GM13977 (cell line): ENCODE measurements at regions not wholly inside any gene's neighbourhood (a gene's known extent, or its start where the extent isn't known, plus 50 kb on each side); places are given as distances from the start of the nearest gene placed in this dataset.

Experiments
- DNase-seq: peaks from one replicate; pipeline ENCODE4 v3.0.0; 2012; ENCODE audit warnings: low spot score
- in situ Hi-C: fragments of 300-500 bp; cut with MboI; formaldehyde crosslinking; loops from one replicate; pipeline ENCODE4 v1.12.0; 2022; ENCODE audit warnings: low sequenced_read_pairs, low pct_unique_long_range_greater_than_20kb, mixed read lengths, inconsistent platforms; ENCODE audit not compliant: unreplicated experiment
- TF ChIP-seq, protein P1 (sequence below): IDR thresholded peaks from 2 replicates; pipeline ENCODE4 v1.5.1; 2012; ENCODE audit warnings: mild to moderate bottlenecking, control low read depth; ENCODE audit not compliant: insufficient read depth; ENCODE audit errors: extremely low read depth, missing control alignments

DNA sequence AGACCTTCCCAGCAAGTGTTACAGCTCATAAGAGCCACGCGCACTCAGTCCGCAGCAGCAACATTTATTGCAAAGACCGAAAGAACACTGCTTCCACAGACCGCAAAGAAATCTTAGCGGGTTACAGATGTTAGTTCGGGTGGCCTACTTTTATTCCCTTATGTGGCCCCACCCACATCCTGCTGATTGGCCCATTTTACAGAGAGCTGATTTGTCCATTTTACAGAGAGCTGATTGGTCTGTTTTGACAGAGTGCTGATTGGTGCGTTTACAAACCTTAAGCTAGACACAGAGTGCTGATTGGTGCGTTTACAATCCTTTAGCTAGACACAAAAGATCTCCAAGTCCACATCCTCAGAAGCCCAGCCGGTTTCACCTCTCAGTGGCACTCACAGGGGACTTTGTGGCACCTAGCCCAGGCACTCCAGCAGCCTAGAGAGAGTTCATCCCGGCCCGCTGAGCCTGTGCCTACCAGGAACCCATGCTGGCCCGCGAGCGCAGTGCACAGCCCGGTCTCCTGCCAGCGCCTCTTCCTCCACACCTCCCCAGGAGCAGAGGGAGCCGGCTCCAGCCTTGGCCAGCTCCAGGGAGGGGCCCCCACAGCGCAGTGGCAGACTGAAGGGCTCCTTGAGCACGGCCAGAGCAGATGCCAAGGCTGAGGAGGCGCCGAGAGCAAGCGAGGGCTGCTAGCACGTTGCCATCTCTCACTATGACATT, 244.3 kb upstream of the TSHZ2 start:
- TF ChIP-seq, protein P1, sequence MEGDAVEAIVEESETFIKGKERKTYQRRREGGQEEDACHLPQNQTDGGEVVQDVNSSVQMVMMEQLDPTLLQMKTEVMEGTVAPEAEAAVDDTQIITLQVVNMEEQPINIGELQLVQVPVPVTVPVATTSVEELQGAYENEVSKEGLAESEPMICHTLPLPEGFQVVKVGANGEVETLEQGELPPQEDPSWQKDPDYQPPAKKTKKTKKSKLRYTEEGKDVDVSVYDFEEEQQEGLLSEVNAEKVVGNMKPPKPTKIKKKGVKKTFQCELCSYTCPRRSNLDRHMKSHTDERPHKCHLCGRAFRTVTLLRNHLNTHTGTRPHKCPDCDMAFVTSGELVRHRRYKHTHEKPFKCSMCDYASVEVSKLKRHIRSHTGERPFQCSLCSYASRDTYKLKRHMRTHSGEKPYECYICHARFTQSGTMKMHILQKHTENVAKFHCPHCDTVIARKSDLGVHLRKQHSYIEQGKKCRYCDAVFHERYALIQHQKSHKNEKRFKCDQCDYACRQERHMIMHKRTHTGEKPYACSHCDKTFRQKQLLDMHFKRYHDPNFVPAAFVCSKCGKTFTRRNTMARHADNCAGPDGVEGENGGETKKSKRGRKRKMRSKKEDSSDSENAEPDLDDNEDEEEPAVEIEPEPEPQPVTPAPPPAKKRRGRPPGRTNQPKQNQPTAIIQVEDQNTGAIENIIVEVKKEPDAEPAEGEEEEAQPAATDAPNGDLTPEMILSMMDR = no peak
- DNase-seq = no peak
- in situ Hi-C loops = no loop called here

GRCh38 chr20:52724541-52724940, 247.6 kb upstream of the TSHZ2 start:
- TF ChIP-seq, protein P1 = no peak
- DNase-seq = no peak
- in situ Hi-C loops = no loop called here

DNA sequence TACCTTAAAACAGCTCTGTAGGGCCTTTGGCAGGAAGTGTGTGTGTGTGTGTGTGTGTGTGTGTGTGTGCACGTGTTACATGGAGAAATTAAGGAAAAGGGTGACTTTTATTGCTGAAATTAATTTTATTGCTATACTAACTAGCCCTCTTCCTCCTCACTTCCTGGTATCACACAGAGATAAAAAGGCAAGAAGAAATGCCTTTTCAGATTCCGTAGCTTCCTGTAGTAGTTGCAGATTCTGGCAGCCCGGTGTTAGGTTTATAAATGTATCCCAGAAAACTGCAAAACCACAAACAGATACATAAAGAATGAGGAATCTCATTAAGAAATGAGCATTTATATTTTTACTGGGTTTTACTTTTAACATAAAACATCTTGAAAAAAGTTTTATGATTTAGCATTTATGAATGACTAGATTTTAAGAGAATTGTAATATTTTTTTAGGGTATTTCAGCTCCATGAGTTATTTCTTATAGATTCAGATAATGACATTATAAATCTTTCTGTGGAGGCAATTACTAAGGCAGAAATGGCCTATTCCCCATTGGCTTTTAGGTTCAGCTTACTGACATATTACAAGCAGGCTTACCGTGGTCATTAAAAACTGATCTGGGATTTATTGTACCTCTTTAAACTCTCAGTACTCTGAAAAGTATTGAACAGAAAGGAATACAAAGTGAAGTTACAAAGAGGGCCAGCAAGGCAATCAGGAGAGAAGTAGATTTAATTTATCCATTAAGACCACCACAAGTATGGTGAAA, 249.1 kb upstream of the TSHZ2 start:
- DNase-seq = no peak
- in situ Hi-C loops = no loop called here
- TF ChIP-seq, protein P1 = no peak

GRCh38 chr20:52708137-52708536, 264.0 kb upstream of the TSHZ2 start:
- TF ChIP-seq, protein P1 = no peak
- in situ Hi-C loops = no loop called here

GRCh38 chr20:52704553-52704952, 267.6 kb upstream of the TSHZ2 start:
- TF ChIP-seq, protein P1 = no peak
- no peak for DNase-seq
- in situ Hi-C loops = no loop called here

More at GRCh38 chr20:52708137-52708536, 264.0 kb upstream of the TSHZ2 start:
- DNase-seq = no peak

GRCh38 chr20:52688345-52688744, 283.8 kb upstream of the TSHZ2 start:
- DNase-seq = no peak
- TF ChIP-seq, protein P1 = no peak
- in situ Hi-C loops = no loop called here
